Ovary (tissue), 3 donors: ENCODE measurements at regions not wholly inside any gene's neighbourhood (a gene's known extent, or its start where the extent isn't known, plus 50 kb on each side); places are given as distances from the start of the nearest gene placed in this dataset.

Experiments used
- EP300 ChIP-seq: sonication (generic); formaldehyde crosslinking; IDR thresholded peaks from one replicate; pipeline ENCODE4 v1.6.1; 2017; ENCODE audit warnings: antibody characterized with exemption
- TF ChIP-seq, protein P1 (sequence below), 3 donors: fragments of 450-650 bp in 2 of 3; fragments of 200-600 bp in 1 of 3; IDR thresholded peaks; one replicate each; pipeline versions ENCODE4 v1.5.1 to v1.8.0; 2016 to 2022; ENCODE audit warnings: antibody characterized with exemption in 3 of 3, mild to moderate bottlenecking in 1 of 3
- donor health status: DM: no; HTN: no; CAD: no.

DNA sequence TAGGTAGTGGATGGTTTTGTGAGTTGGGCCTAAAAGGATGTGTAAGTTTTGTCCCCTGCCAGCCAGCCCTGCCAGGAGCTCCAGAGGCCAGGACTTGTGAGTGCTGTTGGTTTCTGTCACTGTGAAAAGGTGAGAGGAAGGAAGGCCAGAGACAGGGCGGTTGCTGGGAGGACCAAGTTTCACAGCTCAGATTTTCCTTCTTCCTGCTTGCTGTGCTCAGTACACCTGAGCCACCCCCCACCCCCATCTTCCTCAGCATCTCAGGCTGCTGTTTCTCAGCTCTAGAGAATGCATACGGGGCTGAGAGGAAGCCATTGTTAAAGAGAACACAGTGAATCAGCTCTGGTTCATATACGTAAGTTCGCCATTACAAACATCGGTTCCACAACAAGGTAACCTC, 139.9 kb downstream of the BUB3 start:
- TF ChIP-seq, protein P1, sequence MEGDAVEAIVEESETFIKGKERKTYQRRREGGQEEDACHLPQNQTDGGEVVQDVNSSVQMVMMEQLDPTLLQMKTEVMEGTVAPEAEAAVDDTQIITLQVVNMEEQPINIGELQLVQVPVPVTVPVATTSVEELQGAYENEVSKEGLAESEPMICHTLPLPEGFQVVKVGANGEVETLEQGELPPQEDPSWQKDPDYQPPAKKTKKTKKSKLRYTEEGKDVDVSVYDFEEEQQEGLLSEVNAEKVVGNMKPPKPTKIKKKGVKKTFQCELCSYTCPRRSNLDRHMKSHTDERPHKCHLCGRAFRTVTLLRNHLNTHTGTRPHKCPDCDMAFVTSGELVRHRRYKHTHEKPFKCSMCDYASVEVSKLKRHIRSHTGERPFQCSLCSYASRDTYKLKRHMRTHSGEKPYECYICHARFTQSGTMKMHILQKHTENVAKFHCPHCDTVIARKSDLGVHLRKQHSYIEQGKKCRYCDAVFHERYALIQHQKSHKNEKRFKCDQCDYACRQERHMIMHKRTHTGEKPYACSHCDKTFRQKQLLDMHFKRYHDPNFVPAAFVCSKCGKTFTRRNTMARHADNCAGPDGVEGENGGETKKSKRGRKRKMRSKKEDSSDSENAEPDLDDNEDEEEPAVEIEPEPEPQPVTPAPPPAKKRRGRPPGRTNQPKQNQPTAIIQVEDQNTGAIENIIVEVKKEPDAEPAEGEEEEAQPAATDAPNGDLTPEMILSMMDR (IDR thresholded peaks at IDR 0.05), result no peak
- no peak for TF ChIP-seq EP300
